Keratinocyte (primary cell): ENCODE measurements at regions not wholly inside any gene's neighbourhood (a gene's known extent, or its start where the extent isn't known, plus 50 kb on each side); places are given as distances from the start of the nearest gene placed in this dataset.

Source experiments
- EZH2 ChIP-seq: IDR thresholded peaks from one replicate; pipeline ENCODE4 v1.6.1; 2012; ENCODE audit warnings: inconsistent platforms, mild to moderate bottlenecking, low read length, moderate library complexity
- TF ChIP-seq, protein P1 (sequence below), 3 experiments: IDR thresholded peaks in 1 of 3; conservative IDR thresholded peaks in 1 of 3; optimal IDR thresholded peaks in 1 of 3; 2 replicates in 2 of 3; 3 replicates in 1 of 3; pipeline versions ENCODE3 to v1.5.1; 2011; ENCODE audit warnings: low read length in 3 of 3, mild to moderate bottlenecking in 3 of 3, moderate library complexity in 2 of 3, control low read depth in 1 of 3, inconsistent platforms in 1 of 3; ENCODE audit not compliant: insufficient read depth in 2 of 3; ENCODE audit errors: extremely low read depth in 1 of 3

DNA sequence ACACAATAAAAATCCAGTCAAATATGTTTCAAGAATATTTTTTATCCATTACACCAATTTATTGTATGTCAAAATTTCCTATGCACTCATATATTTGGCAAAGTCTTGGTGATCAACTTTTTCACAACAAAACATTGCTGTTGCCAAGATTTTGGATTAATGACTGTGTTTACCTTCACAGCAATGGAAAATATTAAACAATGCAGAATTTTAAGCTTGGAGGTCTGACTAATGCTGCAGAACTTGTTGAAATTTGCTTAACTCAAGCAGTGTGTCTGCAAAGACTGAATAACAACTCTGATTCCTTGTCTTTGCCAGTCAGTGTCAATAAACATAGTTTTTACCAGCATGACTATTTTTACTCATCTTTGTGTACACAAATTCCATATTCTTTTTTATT, 336.4 kb downstream of the CCER1 start:
- no peak for TF ChIP-seq EZH2
- TF ChIP-seq, protein P1, sequence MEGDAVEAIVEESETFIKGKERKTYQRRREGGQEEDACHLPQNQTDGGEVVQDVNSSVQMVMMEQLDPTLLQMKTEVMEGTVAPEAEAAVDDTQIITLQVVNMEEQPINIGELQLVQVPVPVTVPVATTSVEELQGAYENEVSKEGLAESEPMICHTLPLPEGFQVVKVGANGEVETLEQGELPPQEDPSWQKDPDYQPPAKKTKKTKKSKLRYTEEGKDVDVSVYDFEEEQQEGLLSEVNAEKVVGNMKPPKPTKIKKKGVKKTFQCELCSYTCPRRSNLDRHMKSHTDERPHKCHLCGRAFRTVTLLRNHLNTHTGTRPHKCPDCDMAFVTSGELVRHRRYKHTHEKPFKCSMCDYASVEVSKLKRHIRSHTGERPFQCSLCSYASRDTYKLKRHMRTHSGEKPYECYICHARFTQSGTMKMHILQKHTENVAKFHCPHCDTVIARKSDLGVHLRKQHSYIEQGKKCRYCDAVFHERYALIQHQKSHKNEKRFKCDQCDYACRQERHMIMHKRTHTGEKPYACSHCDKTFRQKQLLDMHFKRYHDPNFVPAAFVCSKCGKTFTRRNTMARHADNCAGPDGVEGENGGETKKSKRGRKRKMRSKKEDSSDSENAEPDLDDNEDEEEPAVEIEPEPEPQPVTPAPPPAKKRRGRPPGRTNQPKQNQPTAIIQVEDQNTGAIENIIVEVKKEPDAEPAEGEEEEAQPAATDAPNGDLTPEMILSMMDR (optimal IDR thresholded peaks at IDR 0.05 in 1 of 3, IDR thresholded peaks at IDR 0.05 in 1 of 3, conservative IDR thresholded peaks at IDR 0.05 in 1 of 3; ENCODE audit: extremely low read depth in 1 of 3, insufficient read depth in 2 of 3, low read length in 3 of 3), result no peak
